BE2C (cell line): ENCODE measurements at regions not wholly inside any gene's neighbourhood (a gene's known extent, or its start where the extent isn't known, plus 50 kb on each side); places are given as distances from the start of the nearest gene placed in this dataset.

Experiments
- DNase-seq: peaks from one replicate; pipeline ENCODE4 v3.0.0-alpha.2; 2020
- H3K27me3 ChIP-seq: fragments of 250-450 bp; sonication (Bioruptor Pico); 2 replicates; pipeline ENCODE4 v1.5.1; 2020; ENCODE audit warnings: mild to moderate bottlenecking
- H3K36me3 ChIP-seq: fragments of 250-450 bp; sonication (Bioruptor Pico); 2 replicates; pipeline ENCODE4 v1.5.1; 2020; ENCODE audit warnings: mild to moderate bottlenecking
- H3K4me1 ChIP-seq: fragments of 250-450 bp; sonication (Bioruptor Pico); 2 replicates; pipeline ENCODE4 v1.5.1; 2020
- H3K4me3 ChIP-seq: 2 replicates; pipeline ENCODE4 v1.5.1; 2011; ENCODE audit warnings: low read depth, low read length
- H3K9me3 ChIP-seq: fragments of 250-450 bp; sonication (Bioruptor Pico); 2 replicates; pipeline ENCODE4 v1.5.1; 2020
- TF ChIP-seq, protein P1 (sequence below): IDR thresholded peaks from 2 replicates; pipeline ENCODE4 v1.5.1; 2012; ENCODE audit warnings: mild to moderate bottlenecking, low read depth, low read length

GRCh38 chr6:14510038-14510437 is 392.5 kb downstream of the CD83 start:
- Histone ChIP-seq H3K9me3 (no peaks in the 10 kb centered on the region), H3K36me3 (no peaks in the 10 kb centered on the region), H3K4me1 (no peaks in the 10 kb centered on the region), H3K4me3 (no peak overlapping the region), H3K27me3 (no peaks in the 10 kb centered on the region)
- DNase-seq: no peak
- TF ChIP-seq, protein P1, sequence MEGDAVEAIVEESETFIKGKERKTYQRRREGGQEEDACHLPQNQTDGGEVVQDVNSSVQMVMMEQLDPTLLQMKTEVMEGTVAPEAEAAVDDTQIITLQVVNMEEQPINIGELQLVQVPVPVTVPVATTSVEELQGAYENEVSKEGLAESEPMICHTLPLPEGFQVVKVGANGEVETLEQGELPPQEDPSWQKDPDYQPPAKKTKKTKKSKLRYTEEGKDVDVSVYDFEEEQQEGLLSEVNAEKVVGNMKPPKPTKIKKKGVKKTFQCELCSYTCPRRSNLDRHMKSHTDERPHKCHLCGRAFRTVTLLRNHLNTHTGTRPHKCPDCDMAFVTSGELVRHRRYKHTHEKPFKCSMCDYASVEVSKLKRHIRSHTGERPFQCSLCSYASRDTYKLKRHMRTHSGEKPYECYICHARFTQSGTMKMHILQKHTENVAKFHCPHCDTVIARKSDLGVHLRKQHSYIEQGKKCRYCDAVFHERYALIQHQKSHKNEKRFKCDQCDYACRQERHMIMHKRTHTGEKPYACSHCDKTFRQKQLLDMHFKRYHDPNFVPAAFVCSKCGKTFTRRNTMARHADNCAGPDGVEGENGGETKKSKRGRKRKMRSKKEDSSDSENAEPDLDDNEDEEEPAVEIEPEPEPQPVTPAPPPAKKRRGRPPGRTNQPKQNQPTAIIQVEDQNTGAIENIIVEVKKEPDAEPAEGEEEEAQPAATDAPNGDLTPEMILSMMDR: peak; percentile 28; the same call in 1 of the 2 replicates

DNA sequence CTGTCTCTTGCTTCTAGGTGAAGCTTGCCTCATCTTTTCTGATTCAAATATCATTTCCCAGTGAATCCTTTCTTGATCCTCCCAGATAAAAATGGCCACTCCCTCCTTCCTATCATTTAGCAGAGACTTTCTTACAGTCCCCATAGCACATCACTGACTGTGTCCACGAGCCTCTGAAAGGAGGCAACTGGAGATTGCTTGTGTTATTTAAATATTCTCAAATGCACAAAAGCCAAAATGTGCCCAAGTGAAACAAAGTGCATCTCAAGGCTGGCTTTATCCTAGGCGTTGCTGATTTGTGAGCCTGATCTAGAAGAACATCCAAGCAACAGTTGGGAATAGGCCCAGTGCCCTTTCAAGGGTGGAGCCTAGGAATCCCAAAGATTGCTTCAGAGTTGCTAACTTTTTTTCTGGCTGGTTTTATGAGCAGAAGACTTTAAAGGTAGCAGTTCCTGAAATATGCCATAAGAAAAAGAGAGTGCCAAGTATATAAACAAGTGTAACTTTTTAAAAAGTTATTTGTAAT is 393.6 kb downstream of the CD83 start:
- Histone ChIP-seq H3K9me3 (no peaks in the 10 kb centered on the region), H3K4me1 (no peaks in the 10 kb centered on the region), H3K27me3 (no peaks in the 10 kb centered on the region), H3K4me3 (no peak overlapping the region), H3K36me3 (no peaks in the 10 kb centered on the region)
- TF ChIP-seq, protein P1: no peak
- DNase-seq: no peak

- Histone ChIP-seq H3K4me1 (no peaks in the 10 kb centered on the region), H3K9me3 (no peaks in the 10 kb centered on the region), H3K27me3 (no peaks in the 10 kb centered on the region), H3K4me3 (no peak overlapping the region), H3K36me3 (no peaks in the 10 kb centered on the region)
- no peak for DNase-seq
- TF ChIP-seq, protein P1: no peak
Observed at GRCh38 chr6:14512246-14512645, 394.7 kb downstream of the CD83 start.

GRCh38 chr6:14513496-14514393 is 396.2 kb downstream of the CD83 start:
- DNase-seq: no peak
- Histone ChIP-seq H3K27me3 (no peaks in the 10 kb centered on the region), H3K9me3 (no peaks in the 10 kb centered on the region), H3K36me3 (no peaks in the 10 kb centered on the region), H3K4me3 (no peak overlapping the region), H3K4me1 (peaks cover 6% of the 10 kb centered on the region)
- TF ChIP-seq, protein P1: no peak

DNA sequence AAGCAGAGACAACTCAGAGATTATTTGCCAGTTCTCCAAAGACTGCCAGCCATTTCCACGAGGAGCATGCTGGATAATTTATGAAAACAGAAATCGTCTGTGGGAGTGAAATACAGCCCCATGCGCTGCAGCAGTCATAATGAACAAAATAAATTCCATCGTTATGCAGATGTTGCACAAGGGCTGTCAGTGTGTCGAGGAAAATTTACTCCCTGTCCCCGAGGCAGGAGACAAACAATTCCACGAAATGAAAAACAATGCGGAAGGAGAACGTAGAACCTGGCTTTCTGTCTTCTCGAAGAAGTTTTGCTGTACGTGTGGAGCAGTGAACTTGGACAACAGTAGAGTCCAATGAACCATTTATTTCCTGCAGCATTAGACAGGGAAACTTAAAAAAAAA is 399.4 kb downstream of the CD83 start:
- Histone ChIP-seq H3K27me3 (no peaks in the 10 kb centered on the region), H3K4me1 (peaks cover 6% of the 10 kb centered on the region), H3K9me3 (no peaks in the 10 kb centered on the region), H3K36me3 (no peaks in the 10 kb centered on the region), H3K4me3 (no peak overlapping the region)
- TF ChIP-seq, protein P1: no peak
- no peak for DNase-seq

DNA sequence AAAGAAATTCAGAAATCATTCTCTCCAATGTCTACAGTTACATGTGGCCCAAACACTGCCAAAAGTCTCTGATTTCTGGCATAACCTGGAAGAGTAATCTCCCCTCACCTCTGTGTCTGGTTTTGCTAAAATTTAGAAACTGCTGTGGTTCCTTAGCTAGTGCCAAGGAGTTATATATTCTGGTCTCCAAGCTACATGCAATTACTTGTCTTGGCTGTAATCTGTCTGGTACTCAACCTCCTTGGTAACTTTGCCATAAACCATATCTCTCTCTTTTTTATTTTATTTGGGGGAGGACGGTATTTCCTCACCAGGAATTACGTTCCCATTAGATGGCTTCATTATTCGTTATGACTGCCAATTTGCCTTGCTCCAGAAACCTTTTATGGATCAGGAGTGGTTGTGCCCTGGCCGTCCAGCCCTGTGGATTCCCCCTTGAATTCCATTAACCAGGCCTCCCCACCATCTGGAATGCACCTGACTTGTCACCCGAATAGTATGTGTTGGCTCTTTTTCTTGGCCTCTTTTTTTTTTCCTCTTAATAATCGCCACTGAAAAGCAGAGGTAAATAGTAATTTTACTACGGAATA is 400.0 kb downstream of the CD83 start:
- Histone ChIP-seq H3K4me1 (peaks cover 6% of the 10 kb centered on the region), H3K9me3 (no peaks in the 10 kb centered on the region), H3K27me3 (no peaks in the 10 kb centered on the region), H3K4me3 (no peak overlapping the region), H3K36me3 (no peaks in the 10 kb centered on the region)
- no peak for DNase-seq
- TF ChIP-seq, protein P1: no peak
